WTC11 (cell line): ENCODE measurements at regions not wholly inside any gene's neighbourhood (a gene's known extent, or its start where the extent isn't known, plus 50 kb on each side); places are given as distances from the start of the nearest gene placed in this dataset.

ENCODE experiments used
- ATAC-seq: fragments of 200-7000 bp; cut with Tn5 transposase; 2 replicates; pipeline ENCODE4 v1.10.0; 2021; ENCODE audit warnings: mild to moderate bottlenecking, moderate library complexity
- CTCF ChIA-PET: fragments of 300-600 bp; sonication (Branson Sonifier 250); formaldehyde crosslinking; loops from one replicate; lab custom pipeline; 2021; ENCODE audit warnings: antibody characterized with exemption; lab: Charles Lee
- POLR2A ChIA-PET: fragments of 350-600 bp; sonication (Branson Sonifier 250); formaldehyde crosslinking; loops from one replicate; lab custom pipeline; 2021; ENCODE audit warnings: antibody characterized with exemption; lab: Charles Lee
- DNase-seq: peaks from one replicate; pipeline ENCODE4 v3.0.0; 2021; ENCODE audit warnings: low spot score
- H3K27ac Mint-ChIP-seq: 2 replicates; pipeline ENCODE4 v1.8.0; 2021; ENCODE audit warnings: mixed read lengths
- H3K27me3 Mint-ChIP-seq: 2 replicates; pipeline ENCODE4 v1.8.0; 2021; ENCODE audit warnings: low read depth, mild to moderate bottlenecking, moderate library complexity, mixed read lengths
- H3K36me3 Mint-ChIP-seq: 2 replicates; pipeline ENCODE4 v1.8.0; 2021; ENCODE audit warnings: mixed read lengths
- H3K4me1 Mint-ChIP-seq: 2 replicates; pipeline ENCODE4 v1.8.0; 2022; ENCODE audit warnings: mixed read lengths
- H3K4me3 Mint-ChIP-seq: 2 replicates; pipeline ENCODE4 v1.8.0; 2021; ENCODE audit warnings: mild to moderate bottlenecking, moderate library complexity, mixed read lengths
- H3K9me3 Mint-ChIP-seq: 2 replicates; pipeline ENCODE4 v1.8.0; 2021; ENCODE audit warnings: mixed read lengths
- AFF4 ChIP-seq: sonication (generic); formaldehyde crosslinking; IDR thresholded peaks from 2 replicates; pipeline ENCODE4 v1.8.1; 2023; ENCODE audit warnings: mild to moderate bottlenecking, missing genetic modification reagents, borderline replicate concordance
- ATF1 ChIP-seq: sonication (generic); formaldehyde crosslinking; IDR thresholded peaks from 2 replicates; pipeline ENCODE4 v1.8.1; 2023; ENCODE audit warnings: mild to moderate bottlenecking, moderate library complexity, missing genetic modification reagents
- CTCF ChIP-seq: fragments of 200-600 bp; IDR thresholded peaks from 2 replicates; pipeline ENCODE4 v1.8.0; 2022; ENCODE audit warnings: antibody characterized with exemption
- E2F5 ChIP-seq: sonication (generic); formaldehyde crosslinking; IDR thresholded peaks from 2 replicates; pipeline ENCODE4 v1.8.1; 2022; ENCODE audit warnings: mild to moderate bottlenecking, moderate library complexity, missing genetic modification reagents
- FOXJ3 ChIP-seq: sonication (generic); formaldehyde crosslinking; IDR thresholded peaks from 2 replicates; pipeline ENCODE4 v1.9.0; 2021; ENCODE audit warnings: missing genetic modification reagents, mild to moderate bottlenecking, borderline replicate concordance
- FOXP1 ChIP-seq: sonication (generic); formaldehyde crosslinking; IDR thresholded peaks from 2 replicates; pipeline ENCODE4 v1.8.0; 2022; ENCODE audit warnings: missing genetic modification reagents, mild to moderate bottlenecking, moderate library complexity, borderline replicate concordance
- IRF1 ChIP-seq: sonication (generic); formaldehyde crosslinking; IDR thresholded peaks from 2 replicates; pipeline ENCODE4 v1.8.0; 2023; ENCODE audit warnings: missing genetic modification reagents
- MXD4 ChIP-seq: fragments of 250-450 bp; sonication (Bioruptor Pico); IDR thresholded peaks from 2 replicates; pipeline ENCODE4 v1.8.0; 2021; ENCODE audit warnings: mild to moderate bottlenecking, moderate library complexity, borderline replicate concordance
- RELA ChIP-seq: sonication (generic); formaldehyde crosslinking; IDR thresholded peaks from 2 replicates; pipeline ENCODE4 v1.8.1; 2022; ENCODE audit warnings: missing genetic modification reagents, mild to moderate bottlenecking, borderline replicate concordance
- TP53 ChIP-seq: sonication (generic); formaldehyde crosslinking; IDR thresholded peaks from 2 replicates; pipeline ENCODE4 v1.8.1; 2023; ENCODE audit warnings: mild to moderate bottlenecking, missing genetic modification reagents
- ZBTB43 ChIP-seq: sonication (generic); formaldehyde crosslinking; IDR thresholded peaks from 2 replicates; pipeline ENCODE4 v1.8.1; 2023; ENCODE audit warnings: mild to moderate bottlenecking, missing genetic modification reagents
- TF ChIP-seq, protein P1 (sequence below): sonication (generic); formaldehyde crosslinking; conservative IDR thresholded peaks from 2 replicates; pipeline ENCODE4 v1.8.1; 2023; ENCODE audit warnings: mild to moderate bottlenecking, low read depth, missing genetic modification reagents, moderate library complexity
- TF ChIP-seq, protein P2 (sequence below): sonication (generic); formaldehyde crosslinking; IDR thresholded peaks from 2 replicates; pipeline ENCODE4 v1.8.1; 2022; ENCODE audit warnings: missing genetic modification reagents, borderline replicate concordance
- TF ChIP-seq, protein P3 (sequence below): sonication (generic); formaldehyde crosslinking; IDR thresholded peaks from 2 replicates; pipeline ENCODE4 v1.8.0; 2022; ENCODE audit warnings: missing genetic modification reagents

GRCh38 chr1:219791766-219792165, 136.6 kb downstream of the SLC30A10 start (continued):
- TF ChIP-seq AFF4 = no peak

DNA sequence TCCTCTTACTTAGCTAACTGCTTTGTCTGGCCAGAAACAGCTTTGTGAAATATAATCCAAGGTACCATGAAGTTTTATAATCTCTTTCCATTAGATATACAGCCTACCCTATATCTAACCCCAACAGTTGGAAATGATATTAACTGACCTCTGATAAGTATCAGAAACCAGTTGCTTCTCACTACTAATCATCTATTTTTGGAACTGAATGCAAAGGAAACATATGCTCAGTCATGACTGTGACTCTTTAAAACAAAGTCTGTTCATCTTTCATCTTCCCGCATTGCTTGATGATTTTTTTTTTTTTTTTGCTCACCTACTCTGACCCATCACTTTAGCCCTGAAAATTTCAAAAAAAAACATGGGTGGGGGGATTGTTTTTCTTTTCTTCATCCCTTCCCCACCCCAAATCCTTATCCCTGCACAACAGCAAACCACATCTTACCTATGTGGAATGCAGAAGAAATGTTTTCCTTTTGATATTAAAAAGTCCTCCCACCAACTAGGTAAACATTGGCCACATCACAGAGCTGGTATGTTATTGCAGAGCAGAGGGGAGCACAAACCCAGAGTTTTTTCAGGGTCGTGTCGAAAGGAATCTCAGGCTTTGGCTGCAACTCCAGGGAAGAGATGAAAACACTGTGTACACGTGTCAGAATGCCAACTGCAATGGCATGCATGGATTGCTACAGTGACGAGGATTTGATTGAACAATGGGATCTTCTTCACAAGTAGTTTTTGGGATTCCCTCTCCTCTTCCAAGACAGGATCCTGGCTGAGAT, 137.3 kb downstream of the SLC30A10 start:
- Mint-ChIP-seq H3K4me3 (no peak overlapping the region), H3K4me1 (peaks cover 11% of the 10 kb centered on the region), H3K27ac (no peak overlapping the region), H3K27me3 (no peaks in the 10 kb centered on the region), H3K9me3 (peaks cover 13% of the 10 kb centered on the region), H3K36me3 (no peaks in the 10 kb centered on the region)
- CTCF ChIA-PET = interaction anchor here (1.5 kb wide), 1 partner anchor 22 kb away, joined by 3 read pairs; no protein-coding TSS in a partner anchor
- DNase-seq = no peak
- POLR2A ChIA-PET = interaction anchor here (0.5 to 1.2 kb wide), 2 partner anchors 9 to 256 kb away, joined by 3 read pairs; no protein-coding TSS in a partner anchor
- peak; percentile 16; the same call in 1 of the 2 replicates for ATAC-seq
- TF ChIP-seq CTCF (no peak), RELA (CRISPR knock-in tag) (no peak), MXD4 (CRISPR knock-in tag) (no peak), FOXJ3 (CRISPR knock-in tag) (no peak), E2F5 (no peak), IRF1 (CRISPR knock-in tag) (no peak), ZBTB43 (CRISPR knock-in tag) (no peak), FOXP1 (no peak), TP53 (CRISPR knock-in tag) (no peak), ATF1 (CRISPR knock-in tag) (no peak)
- TF ChIP-seq, protein P1, sequence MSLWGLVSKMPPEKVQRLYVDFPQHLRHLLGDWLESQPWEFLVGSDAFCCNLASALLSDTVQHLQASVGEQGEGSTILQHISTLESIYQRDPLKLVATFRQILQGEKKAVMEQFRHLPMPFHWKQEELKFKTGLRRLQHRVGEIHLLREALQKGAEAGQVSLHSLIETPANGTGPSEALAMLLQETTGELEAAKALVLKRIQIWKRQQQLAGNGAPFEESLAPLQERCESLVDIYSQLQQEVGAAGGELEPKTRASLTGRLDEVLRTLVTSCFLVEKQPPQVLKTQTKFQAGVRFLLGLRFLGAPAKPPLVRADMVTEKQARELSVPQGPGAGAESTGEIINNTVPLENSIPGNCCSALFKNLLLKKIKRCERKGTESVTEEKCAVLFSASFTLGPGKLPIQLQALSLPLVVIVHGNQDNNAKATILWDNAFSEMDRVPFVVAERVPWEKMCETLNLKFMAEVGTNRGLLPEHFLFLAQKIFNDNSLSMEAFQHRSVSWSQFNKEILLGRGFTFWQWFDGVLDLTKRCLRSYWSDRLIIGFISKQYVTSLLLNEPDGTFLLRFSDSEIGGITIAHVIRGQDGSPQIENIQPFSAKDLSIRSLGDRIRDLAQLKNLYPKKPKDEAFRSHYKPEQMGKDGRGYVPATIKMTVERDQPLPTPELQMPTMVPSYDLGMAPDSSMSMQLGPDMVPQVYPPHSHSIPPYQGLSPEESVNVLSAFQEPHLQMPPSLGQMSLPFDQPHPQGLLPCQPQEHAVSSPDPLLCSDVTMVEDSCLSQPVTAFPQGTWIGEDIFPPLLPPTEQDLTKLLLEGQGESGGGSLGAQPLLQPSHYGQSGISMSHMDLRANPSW = no peak
- TF ChIP-seq, protein P2, sequence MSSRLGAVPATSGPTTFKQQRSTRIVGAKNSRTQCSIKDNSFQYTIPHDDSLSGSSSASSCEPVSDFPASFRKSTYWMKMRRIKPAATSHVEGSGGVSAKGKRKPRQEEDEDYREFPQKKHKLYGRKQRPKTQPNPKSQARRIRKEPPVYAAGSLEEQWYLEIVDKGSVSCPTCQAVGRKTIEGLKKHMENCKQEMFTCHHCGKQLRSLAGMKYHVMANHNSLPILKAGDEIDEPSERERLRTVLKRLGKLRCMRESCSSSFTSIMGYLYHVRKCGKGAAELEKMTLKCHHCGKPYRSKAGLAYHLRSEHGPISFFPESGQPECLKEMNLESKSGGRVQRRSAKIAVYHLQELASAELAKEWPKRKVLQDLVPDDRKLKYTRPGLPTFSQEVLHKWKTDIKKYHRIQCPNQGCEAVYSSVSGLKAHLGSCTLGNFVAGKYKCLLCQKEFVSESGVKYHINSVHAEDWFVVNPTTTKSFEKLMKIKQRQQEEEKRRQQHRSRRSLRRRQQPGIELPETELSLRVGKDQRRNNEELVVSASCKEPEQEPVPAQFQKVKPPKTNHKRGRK = no peak
- TF ChIP-seq, protein P3, sequence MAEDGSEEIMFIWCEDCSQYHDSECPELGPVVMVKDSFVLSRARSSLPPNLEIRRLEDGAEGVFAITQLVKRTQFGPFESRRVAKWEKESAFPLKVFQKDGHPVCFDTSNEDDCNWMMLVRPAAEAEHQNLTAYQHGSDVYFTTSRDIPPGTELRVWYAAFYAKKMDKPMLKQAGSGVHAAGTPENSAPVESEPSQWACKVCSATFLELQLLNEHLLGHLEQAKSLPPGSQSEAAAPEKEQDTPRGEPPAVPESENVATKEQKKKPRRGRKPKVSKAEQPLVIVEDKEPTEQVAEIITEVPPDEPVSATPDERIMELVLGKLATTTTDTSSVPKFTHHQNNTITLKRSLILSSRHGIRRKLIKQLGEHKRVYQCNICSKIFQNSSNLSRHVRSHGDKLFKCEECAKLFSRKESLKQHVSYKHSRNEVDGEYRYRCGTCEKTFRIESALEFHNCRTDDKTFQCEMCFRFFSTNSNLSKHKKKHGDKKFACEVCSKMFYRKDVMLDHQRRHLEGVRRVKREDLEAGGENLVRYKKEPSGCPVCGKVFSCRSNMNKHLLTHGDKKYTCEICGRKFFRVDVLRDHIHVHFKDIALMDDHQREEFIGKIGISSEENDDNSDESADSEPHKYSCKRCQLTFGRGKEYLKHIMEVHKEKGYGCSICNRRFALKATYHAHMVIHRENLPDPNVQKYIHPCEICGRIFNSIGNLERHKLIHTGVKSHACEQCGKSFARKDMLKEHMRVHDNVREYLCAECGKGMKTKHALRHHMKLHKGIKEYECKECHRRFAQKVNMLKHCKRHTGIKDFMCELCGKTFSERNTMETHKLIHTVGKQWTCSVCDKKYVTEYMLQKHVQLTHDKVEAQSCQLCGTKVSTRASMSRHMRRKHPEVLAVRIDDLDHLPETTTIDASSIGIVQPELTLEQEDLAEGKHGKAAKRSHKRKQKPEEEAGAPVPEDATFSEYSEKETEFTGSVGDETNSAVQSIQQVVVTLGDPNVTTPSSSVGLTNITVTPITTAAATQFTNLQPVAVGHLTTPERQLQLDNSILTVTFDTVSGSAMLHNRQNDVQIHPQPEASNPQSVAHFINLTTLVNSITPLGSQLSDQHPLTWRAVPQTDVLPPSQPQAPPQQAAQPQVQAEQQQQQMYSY = no peak
